Stimulated activated CD8-positive, alpha-beta memory T cell treated with anti-CD3 and anti-CD28 coated beads, Interleukin-12 subunit alpha, Interleukin-12 subunit beta, amount 100 ng/mL, for 24 hours (primary cell): ENCODE measurements at regions not wholly inside any gene's neighbourhood (a gene's known extent, or its start where the extent isn't known, plus 50 kb on each side); places are given as distances from the start of the nearest gene placed in this dataset.

Experiments used
- DNase-seq: peaks from one replicate; pipeline ENCODE4 v3.0.0-alpha.2; 2020; ENCODE audit errors: extremely low read depth

DNA sequence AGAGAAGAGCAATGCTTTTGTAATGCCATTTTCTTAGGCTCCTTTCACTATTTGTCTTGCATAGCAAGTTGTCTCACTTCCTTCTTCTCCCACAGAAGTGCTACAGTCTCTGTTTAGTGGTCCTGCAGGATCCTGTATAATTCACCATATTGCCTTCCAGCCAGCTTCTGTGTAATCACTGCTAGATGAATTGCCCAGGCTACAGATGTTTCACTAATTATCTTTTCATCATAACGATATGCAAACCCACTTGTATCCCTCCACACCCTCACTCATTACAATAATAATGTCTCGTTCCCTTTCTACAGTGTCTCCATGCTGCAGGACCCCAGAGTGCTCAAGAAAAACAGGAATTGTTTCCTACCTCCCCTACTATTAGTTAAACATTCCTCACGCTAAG, 402.9 kb downstream of the TBL1XR1 start:
- DNase-seq = no peak

DNA sequence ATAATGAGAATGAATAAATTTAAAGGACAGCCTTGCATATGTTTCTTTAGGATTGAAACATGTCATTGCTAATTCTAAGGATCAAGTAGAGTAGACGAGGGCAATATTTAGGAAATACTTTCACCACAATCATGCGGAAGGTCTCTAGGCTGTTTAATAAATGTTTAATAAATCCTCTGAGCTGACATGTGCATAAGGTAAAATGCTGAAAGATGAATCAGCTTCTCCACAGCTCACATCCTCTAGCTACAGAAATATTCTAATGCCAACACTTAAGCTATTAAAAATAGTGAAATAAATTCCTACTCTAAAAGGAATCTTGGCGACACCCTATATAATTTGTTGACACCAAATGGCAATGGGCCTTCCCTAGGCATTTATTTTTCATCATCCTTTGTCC, 407.3 kb downstream of the TBL1XR1 start:
- no peak for DNase-seq

DNA sequence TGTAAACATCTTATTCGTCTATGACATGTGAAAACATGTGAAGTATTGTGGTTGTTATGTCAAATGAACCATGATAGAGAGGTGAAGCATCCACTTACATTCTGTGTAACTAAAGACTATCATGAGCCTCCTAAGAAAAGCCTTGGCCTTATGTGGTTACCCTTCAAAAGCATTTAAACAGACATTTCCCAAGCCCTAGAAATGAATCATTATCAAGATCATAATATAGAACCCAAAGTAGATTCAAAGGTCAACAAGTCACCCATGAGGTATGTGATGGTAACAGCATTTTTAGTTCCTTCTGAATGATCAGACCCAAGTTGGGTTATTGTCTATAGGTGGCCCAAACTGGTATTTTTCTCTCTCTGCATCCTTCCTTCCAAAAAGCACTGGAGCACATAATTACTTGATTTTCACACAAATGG, 408.0 kb downstream of the TBL1XR1 start:
- no peak for DNase-seq

DNA sequence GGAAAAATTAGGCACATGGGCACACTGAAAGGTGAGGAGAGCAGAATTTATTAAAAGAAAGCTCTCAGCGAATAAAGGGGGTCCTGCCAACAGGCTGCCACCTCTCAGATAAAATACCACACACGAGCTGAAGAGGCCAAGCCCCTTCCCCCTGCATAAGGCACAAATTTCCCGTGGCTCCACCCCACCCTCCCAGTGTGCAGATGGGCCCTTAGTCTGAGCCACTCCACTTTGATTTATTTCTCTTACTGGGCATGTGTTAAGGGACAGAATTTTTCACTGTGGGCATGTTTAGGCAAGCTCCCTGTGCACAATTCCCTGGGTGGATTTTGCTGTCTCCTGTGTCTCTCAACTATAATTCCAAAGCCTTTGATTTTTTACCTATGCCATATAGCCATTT, 409.8 kb downstream of the TBL1XR1 start:
- no peak for DNase-seq

DNA sequence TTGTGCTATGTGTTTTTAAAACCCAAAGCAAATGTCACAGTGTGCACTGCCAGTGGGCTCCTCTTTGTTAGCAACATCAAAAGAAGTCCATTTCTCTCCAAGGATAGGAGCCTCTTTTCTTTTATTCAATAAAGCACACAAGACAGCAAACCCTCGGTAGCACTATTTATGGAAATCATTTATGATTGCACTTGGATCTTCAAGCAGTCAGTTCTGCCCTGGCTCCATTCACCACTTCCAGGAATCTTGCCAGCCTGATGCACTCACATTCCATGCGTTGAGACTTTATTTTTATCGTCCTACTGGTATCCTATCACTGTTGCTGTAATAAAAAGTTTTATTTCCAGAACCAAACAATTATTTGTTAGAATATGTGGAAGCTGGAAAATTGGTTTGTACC, 412.1 kb downstream of the TBL1XR1 start:
- no peak for DNase-seq

DNA sequence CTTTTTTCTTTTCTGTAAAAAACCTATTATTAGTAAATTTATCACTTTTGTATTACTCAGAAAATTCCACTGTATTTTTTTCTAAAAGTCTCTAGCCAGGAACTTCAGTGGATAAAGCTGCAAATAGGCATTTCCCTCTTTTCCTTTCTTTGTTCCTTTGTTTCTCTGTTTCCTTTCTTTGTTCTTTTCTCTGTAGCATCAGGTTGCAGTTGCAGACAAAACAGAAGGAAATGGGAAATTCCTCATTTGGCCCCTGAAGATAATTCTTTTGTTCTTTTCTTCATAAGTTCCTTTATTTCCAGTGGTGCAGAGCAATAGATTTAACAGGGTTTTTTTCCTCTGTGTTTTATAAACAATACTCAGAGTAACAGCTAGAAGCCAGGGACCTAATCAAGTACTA, 416.5 kb downstream of the TBL1XR1 start:
- DNase-seq = no peak

DNA sequence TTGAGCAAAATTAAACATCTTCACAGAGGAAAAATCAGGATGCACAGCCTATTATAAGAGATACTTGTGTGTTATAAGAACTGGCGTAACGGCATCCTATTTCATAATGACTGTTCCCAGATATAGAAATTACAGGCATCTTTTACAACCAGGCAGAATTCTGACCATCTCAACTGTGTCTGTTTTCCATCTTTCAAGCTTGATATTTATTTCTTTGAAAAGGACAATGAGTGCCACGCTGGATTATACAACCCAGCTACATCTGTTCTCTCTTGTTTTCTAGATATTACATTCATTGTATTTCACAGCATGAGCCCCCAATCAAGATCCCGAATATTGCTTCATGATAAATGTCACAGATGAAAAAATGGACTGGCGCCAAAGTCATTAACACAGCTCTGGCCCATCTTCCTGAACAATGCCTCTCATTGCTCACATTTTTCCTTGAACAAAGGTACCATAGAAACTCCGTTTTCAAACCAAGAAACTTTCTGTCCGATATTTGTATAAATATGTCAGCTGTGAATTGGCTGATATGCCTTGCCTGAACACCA, 420.6 kb downstream of the TBL1XR1 start:
- no peak for DNase-seq

DNA sequence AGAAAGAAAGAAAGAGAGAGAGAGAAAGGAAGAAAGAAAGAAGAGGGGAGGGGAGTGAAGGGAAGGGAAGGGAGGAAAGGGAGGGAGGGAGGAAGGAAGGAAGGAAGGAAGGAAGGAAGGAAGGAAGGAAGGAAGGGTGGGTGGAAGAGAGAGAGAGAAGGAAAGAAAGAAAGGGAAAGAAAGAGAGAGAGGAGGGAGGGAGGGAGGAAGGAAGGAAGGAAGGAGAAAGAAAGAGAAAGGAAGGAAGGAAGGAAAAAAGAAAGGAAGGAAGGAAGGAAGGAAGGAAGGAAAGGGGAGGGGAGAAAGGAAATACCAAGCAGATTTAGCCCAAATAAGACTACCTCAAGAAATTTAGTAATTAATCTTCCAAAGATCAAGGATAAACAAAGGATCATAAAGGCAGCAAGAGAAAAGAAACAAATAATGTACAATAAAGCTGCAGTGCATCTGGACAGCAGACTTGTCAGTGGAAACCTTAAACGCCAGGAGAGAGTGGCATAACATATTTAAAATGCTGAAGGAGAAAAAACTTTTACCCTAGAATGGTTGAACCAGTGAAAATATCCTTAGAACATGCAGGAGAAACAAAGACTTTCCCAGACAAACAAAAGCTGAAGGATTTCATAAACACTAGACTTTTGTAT, 427.6 kb downstream of the TBL1XR1 start:
- DNase-seq = no peak

DNA sequence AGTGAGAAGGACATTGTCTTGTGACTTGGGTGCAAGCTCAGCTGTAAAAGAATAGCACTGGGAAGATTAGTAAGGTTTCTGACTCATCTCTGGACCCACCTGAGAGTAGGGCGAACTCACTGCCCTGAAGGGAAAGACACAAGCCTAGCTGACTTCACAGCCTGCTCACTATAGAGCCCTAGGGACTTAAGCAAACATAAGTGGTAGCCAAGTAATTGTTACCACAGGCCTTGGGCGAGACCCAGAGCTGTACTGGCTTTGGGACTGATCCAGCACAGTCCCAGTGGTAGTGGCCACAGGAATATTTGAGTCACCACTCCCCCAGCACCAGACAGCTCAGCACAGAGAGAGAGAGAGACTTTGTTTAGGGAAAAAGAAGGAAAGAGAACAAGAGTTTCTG, 429.9 kb downstream of the TBL1XR1 start:
- no peak for DNase-seq

DNA sequence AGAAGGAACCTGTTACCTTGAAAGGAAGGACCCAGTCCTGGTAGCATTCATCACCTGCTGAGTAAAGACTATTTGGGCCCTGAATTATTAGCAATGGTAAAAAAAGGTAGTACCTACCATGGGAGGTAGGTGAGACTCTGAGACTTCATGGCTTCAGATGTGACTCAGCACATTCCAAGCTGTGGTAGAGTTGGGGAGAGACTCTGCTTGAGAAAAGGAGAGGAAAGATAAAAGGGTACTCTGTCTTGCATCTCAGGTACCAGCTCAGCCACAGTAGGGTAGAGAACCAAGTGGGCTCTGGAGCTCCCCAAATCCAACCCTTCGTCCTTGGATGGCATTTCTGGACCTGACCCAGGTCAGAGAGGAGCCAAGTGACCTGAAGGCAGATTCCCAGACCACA, 430.4 kb downstream of the TBL1XR1 start:
- DNase-seq = no peak

DNA sequence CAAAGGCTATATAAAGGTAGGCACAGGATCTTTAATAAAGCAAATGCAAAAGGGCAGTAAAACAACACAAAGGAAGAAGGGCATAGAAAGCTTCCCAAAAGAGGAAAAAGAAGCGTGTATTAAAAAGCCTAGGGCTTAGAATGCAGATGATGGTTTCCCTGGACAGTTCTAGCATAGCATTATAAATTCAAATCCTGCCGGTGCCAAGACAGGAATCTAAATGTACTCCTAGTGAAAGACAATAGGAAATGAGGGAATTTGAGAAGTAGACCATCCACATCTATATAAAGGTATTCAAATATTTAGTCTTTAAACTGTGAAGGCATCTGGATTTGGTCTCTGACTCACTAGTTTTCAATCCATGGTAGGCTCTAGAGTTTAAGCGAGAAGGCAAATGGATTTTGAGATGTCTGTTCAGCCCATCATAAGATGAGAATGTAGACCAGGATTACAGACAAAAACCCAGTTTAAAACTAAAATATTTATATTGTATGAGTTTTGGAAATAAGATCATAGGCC, 431.8 kb downstream of the TBL1XR1 start:
- no peak for DNase-seq

DNA sequence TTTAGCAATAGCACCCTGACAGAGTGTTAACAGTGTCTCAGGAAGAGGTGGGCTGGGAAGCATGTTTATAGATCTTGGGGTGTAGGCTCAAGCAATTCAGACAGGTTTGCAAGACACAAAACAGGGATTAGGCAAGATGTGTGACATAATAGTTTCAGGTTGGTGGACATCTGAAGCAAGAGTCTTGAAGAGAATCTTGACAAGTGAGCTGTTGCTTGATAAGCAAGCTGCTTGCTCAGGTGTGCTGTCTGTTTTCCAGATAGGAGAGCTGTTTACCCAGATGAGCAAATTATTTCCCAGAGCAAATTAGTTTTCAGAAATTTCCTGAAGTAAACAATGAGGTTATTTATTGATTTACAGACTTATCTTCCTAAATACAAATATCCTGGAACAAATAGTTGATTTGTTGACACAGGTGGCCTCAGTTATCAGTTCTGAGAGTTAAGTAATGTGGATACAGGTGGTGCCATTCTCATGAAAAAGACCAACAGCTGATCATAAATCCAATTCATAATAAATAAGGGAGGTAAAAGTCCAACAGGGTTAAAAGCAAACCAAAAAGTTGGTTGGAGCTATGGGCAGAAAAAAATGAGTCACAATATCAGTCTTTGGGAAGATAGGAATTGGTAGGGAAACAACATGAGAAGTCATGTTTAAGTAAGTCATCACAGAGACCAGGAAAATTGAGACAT, 437.3 kb downstream of the TBL1XR1 start:
- DNase-seq = no peak

DNA sequence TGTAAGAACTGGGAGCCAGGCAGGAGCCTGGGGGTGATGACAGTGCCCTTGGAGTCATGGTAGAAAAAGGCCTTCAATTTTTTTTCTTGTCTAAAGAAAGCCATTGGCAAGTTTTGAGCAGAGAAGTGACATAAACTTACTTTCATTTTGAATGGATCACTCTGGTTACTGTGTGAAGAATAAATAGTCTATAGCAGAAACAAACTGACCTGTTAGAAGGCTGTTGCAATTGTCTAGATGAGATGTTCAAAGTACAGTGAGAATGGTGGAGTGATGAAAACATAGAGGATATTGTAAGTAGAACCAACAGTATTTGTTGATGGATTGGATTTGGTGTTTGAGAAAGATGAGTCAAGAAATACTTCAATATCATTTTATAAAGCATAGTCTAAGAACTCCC, 439.9 kb downstream of the TBL1XR1 start:
- no peak for DNase-seq

DNA sequence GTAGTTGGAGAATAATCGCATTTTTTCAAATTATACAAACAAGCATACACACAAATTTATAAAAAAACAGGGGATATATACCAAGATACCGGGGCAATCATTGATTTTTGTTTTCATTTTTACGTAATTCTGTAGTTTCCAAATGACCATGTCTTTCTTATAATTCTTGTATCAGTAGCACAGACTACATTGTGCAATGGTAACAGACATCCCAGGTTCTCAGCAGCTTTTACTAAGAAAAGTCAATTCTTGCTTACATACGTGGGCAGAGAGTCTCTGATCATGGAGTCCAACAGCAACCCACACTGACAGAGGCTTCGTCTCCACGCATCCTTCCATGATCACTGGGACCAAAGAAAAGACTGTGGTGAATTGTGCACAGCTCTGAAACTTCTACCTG, 441.3 kb downstream of the TBL1XR1 start:
- no peak for DNase-seq

DNA sequence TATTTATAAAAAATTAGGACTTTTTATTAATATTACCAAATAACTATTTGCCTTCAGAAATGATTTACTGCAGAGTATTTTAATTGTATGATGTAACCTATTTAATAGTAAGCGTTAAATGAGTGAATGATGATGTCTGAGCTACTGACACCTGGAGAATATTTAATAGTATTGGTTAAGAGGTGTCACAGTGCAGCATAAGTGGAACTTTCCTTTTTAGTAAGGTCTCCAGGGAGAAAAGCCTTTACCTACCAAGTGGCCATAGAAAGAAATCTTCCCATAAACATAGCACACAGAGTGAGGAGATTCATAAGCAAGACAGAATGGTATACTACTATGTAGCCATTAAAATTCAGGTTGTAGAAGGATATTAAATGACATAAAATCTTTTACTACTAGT, 441.7 kb downstream of the TBL1XR1 start:
- DNase-seq = no peak

DNA sequence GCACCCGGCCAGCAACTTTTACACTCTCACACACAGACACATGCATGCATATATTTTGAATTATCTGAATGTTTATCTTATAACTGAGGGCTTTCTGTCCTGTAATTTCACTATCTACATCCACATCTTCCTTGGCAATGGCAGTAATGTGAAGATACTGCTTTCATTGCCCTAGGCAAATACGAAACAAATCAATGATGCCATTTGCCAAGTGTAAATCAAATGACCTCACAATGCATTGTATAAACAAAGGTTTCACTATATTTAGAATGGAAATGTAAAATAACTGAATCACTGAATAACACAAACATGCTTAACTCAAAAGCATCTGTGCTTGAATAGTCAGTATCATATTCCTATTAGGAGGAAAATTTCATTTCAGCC, 455.6 kb downstream of the TBL1XR1 start:
- no peak for DNase-seq

DNA sequence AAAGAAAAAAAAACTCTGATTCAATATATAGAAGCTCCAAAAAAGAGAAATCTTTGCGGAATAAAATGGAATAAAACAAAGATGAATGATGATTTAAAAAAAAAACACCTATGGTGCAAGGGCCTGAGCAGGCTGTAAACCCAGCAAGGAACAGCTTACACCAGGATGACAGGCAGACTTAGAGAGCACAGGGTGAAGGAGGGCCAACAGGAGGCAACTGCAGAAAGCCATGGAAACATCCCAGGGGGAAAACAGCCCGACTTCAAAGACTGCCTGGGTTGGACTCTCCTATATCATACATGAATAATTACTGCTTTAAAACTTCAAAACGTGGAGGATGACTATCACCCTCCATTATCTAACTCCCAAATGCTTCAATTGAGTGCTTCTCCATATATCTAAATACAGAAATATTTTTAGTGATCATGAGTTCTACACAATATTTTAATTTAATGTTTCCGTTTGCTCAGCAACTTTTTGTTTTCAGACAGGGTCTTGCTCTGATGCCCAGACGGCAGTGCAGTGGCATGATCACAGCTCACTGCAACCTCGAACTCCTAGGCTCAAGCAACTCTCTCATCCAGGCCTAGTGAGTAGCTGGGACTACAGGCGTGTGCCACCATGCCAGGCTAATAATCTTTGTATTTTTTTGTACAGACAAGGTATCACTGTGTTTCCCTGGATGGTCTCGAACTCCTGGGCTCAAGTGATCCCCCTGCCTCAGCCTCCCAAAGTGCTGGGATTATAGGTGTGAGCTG, 456.2 kb downstream of the TBL1XR1 start:
- DNase-seq = no peak

DNA sequence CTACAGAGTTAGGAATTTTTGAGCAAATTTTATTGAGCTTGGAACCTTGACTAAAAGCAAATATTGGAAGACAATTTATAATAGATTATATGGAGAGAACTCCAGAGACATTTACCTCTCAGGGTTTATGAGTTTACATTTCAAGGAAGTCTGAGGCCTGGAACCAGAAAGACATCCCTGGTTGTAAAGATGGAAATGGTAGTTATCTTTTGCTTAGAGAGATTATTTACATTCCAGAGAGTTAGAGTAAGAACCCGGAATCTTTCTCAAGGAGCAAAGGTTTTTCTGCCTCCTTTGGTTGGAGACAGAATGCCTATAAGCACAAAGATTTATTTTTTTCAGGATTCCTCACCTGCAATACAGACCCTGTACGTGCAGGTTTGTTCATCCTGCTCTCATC, 458.1 kb downstream of the TBL1XR1 start:
- no peak for DNase-seq

DNA sequence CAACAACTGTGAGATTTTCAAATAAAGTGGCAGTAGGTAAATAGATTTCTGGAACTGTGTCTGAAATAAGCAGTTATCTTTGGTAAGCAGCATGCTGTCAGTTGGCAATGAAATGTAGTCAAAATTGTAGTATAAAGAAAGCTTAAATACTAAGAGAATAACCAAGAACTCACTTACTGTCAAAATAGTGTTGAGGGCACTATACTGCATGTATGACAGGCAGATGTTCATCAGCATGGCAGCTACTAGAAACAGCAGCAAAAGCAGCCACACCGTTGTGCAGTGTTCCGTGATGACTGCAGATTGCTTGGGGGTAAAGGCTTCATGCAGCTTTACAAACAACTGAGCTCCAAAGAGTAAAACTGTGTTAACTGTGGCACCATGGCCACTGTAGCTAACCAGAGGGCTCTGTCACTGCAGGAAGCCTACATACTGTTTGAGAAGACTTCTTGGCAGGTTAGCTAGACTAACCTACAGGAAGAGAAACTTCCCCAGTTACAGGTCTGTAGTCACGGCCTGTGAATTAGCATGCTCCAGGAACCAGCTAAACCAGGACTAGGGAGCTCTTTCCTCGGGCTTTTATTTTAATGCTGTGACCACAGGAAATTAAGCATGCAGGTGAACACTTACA, 459.7 kb downstream of the TBL1XR1 start:
- DNase-seq = no peak

DNA sequence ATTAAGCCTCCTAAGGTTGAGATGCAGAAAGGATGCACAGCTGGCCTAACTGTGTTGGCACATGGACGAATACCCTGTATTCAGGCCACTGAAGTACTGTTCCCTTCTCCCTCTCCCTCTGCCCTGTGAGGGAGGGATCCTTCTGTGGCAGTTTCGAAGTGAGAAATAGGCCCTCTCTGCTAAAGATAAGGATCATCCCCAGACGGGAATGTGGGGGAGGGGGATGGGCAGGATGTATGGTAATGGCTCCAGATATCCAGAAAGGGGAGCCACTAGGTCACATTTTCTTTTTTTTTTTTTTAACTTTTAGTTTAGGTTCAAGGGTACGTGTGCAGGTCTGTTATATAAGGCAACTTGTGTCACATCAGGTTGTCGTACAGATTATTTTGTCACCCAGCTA, 463.1 kb downstream of the TBL1XR1 start:
- DNase-seq = no peak

DNA sequence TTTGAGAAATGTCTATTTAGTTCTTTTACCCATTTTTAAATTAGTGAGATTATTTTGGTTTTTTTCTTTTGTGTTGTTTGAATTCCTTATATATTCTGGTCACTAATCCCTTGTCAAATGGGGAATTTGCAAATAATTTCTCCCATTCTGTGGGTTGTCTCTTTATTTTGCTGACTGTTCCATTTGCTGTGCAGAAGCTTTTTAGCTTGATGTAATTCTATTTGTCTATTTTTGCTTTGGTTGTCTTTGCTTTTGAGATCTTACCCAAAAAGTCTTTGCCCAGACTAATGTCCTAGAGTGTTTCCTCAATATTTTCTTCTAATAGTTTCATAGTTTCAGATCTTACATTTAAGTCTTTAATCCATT, 472.9 kb downstream of the TBL1XR1 start:
- no peak for DNase-seq

DNA sequence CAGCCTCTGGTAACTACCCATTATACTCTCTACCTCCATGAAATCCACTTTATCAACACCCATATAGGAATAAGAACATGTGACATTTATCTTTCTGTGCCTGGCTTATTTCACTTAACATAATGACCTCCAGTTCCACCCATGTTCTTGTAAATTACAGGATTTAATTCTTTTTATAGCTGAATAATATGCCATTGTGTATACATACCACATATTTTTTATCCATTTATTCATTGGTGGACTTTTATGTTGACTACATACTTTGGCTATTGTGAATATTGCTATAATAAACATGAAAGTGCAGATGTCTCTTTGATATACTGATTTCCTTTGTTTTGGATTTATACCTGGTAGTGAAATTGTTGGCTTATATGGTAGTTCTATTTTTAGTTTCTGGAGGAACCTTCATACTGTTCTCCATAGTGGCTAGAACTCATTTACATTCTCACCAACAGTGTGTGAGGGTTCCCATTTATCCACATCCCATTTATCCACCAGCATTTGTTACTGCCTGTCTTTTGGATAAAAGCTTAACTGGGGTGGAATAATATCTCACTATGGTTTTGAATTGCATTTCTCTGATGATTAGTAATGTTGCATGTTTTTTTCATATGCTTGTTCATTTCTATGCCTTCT, 473.4 kb downstream of the TBL1XR1 start:
- DNase-seq = no peak
